Stimulated activated CD4-positive, alpha-beta T cell treated with anti-CD3 and anti-CD28 coated beads, Interleukin-15, amount 100 ng/mL, for 24 hours (primary cell): ENCODE measurements at regions not wholly inside any gene's neighbourhood (a gene's known extent, or its start where the extent isn't known, plus 50 kb on each side); places are given as distances from the start of the nearest gene placed in this dataset.

Source experiments
- DNase-seq: peaks from one replicate; pipeline ENCODE4 v3.0.0-alpha.2; 2020

GRCh38 chr5:68408345-68408871 lies 192.9 kb downstream of the PIK3R1 start:
- DNase-seq: no peak

DNA sequence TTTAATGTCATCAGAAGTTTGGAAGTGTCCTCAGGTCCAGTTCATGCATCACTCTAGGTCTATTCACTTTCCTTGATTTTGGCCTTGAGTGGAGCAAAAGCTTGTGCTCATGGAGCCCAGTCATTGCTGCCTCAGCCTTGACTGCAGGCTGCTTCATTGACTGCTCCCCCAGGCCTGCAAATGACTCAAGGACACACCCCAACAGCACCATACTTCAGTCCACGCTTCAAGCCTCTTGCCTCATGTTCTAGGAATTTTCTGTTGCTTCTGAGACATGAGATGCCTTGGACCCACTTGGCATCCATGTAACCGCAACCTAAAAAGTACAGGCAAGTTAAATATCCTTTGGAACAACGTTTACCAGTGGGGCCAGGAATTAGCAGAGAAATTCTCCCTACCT lies 193.7 kb downstream of the PIK3R1 start:
- no peak for DNase-seq

DNA sequence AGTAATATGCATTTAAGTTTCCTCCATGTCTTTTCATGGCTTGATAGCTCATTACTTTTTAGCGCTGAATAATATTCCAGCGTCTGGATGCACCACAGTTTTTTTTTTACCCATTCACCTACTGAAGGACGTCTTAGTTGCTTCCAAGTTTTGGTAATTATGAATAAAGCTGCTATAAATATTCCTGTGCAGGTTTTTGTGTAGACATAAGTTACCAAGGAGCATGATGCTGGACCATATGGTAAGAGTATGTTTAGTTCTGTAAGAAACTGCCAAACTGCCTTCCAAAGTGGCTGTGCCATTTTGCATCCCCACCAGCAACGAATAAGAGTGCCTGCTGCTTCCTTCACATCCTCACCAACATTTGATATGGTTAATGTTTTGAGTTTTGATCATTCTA lies 195.6 kb downstream of the PIK3R1 start:
- no peak for DNase-seq

- no peak for DNase-seq
Observed at GRCh38 chr5:68415177-68416085, 199.9 kb downstream of the PIK3R1 start.

DNA sequence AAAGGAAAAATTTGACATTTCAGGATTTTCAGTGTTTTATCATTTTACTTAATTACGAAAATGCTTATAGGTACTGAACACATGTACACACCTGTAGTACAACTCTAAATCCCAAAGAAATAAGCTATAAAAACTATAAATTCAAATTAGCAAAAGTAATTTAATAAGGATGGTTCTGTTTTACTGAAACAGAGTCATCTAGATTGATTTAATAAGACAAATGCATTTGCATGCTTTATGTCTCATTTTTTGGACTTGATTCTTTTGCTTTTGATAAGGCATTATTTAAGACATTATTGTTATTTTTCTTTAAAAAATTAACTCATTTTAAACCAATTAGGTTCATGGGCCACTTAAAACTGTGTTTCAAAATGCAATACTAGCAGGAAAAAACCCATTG lies 201.2 kb downstream of the PIK3R1 start:
- no peak for DNase-seq

GRCh38 chr5:68418201-68418600 lies 202.6 kb downstream of the PIK3R1 start:
- no peak for DNase-seq

- DNase-seq: no peak
Observed at GRCh38 chr5:68418680-68419079, 203.1 kb downstream of the PIK3R1 start.

DNA sequence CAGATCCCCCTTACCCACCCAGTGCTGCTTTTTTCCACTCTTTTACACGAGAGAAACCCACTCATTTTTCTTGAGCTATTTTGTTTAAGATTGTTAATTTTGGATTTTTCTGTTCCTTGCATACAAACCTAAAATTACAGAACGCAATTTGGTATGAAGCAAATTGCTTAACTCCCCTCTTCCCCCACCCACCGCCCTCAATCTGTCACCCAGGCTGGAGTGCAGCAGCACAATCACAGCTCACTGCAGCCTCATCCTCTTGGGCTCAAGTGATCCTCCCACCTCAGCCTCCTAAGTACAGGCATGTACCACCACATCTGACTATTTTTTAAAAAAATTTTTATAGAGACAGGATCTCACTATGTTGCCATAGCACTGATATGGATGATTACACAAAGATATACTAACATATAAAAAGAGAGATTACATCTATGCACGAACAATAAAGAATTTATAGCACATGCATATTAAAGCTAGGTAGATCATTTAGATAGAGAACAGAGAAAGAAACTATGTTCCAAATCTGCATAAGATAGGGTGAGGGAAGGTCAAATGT lies 203.6 kb downstream of the PIK3R1 start:
- DNase-seq: no peak

DNA sequence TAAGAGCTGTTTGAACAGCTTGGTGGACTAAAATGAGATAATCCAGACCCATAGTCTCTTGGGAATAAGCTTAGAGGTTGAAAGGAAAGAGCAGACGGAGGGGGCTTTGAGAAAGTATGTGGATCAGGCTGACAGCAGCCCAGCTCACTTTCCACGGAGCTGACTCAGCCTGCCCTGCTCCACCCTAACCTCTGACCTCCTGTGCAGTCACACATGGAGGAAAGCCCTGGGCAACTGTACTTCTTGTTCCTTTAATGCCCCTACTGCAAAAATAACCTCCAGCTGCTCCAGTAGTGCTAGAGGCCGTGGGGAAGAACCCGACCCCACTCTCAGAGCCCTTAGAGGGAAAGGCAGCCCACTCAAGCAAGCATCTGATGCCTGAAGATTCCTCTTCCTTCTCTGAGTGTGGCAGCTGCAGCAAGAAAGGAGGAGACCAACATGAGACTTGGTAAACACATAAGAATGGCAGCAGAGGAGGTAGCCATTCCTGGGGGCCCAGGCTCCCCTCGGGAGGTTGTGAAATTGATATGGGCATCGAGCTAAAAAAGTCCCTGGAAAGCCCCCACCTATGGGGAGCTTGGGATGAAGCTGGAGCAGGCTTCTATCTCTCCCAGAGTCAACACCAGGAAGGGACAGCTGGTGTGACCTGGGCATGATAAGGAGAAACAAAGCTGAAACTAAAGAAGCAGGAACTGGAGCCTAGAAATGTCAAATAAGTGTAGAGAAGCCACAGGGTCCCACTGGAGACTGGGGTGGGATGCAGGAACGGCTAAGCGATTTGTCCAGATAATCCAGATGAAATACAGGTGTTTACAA lies 204.3 kb downstream of the PIK3R1 start:
- no peak for DNase-seq

DNA sequence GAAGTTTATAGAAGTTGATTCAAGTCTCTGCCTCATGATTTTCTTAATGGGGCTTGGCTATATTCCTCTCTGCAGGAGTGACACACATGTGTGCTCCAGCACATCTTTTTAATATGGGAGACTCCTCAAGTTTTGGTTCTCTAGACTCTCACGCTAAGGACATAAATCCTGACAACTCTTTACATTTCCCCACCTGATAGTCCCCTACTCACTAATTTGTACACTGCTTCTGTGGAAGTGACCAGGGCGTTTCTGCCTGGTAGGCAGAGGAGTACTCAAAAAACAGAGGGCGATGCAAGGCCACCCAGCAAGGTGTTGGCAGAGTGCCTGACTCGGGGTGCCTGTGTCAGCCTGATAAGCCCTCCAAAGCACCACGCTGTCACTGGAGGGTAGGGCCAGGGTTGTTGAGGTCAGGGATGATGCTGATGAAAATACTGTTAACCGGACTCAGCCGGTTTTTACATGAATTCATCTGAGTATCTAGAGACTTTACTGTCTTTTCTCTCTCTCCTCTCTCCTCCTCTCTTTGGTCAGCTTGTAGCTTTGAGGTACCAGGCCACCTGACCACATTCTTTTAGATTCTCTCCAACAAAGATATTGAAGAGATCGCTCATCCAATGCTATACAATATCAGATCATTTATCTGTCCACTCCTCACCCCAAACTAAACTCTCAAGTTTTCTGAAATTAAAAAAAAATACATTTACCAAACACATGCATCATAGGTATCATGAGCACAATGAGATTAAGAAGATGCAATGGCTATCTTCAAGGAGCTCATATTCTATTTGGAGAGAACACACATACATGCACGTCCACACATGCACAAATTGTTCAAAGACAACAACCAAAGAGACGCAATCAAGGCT lies 205.2 kb downstream of the PIK3R1 start:
- no peak for DNase-seq

DNA sequence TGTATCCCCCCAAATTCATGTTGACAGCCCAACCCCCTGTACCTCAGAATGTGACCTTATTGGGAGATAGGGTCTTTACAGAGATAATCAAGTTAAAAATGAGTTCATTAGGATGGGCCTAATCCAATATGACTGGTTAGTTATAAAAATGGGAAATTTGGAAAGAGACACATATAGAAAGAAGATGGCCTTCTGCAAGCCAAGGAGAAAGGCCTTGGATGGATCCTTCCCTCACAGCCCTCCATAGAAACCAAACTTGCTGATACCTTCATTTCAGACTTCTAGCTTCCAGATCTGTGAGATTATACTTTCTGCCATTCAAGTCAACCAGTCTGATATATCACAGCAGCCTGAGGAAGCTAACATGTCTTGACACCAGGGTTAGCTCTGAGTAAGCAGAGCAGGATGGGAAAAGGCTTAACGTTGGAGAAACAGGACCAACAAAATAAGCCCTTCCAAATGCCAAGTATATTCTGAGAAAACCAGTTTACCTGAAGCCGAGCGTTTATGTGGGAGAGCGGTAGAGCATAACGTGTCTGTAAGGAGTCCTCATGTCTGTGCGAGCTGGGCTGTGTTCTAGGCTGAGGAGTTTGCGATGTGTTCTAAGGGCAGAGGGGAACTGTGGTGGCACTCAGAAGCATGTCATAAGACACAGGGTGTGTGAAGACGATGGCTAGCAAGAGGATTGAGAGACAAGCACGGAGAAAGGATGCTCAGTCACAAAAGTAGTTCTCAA lies 206.1 kb downstream of the PIK3R1 start:
- no peak for DNase-seq

DNA sequence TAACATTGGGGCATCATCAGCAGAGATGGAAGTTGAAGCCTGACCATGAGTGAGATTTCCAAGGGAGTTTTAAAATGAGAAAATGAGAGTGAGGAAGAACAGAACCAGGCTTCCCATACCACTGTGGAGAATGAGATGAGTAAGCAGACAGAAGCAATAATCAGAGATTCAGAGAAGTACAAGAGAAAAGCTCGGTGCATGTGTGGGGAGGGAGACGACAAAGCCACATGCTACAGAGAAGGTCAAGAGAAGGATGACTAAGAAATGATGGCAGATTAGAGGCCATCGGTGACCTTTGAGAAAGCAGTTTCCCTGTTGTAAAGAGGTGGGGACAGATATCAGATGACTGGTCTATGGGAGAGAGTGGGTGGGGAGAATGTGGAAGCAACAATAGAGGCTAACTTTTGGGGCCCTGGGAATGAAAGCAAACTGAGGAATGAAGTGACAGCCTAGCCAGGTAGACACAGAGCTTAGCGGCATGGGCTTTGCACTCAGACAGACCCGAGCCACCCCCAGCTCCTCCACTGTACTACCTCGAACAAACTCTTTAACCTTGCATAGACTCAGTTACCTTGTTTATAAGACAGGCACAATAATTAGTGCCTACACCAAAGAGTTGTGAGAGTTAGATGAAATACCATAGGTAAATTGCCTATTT lies 207.7 kb downstream of the PIK3R1 start:
- DNase-seq: peak; percentile 46

- DNase-seq: peak; percentile 41
Observed at GRCh38 chr5:68424799-68425537, 209.4 kb downstream of the PIK3R1 start.

GRCh38 chr5:68426586-68426985 lies 211.0 kb downstream of the PIK3R1 start:
- DNase-seq: no peak

GRCh38 chr5:68428231-68428811 lies 212.8 kb downstream of the PIK3R1 start:
- DNase-seq: no peak

DNA sequence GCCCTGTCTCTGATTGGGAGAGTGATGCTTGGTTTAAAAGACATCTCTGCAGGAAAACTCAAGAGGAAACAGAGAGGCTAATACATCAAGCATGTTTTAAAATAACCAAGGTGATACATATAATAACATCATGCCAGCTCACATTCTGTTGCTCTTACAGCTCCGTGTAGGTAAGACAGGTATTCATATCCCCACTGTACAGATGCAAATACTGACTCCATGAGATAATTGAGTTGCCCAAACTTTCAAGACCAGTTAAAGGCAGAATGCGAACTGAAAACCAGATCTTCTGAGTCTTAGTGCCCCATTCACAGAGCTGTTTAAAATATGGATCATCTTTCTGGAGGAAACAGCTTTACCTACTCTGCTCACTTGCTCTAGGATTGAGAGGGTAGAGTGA lies 214.0 kb downstream of the PIK3R1 start:
- DNase-seq: no peak

GRCh38 chr5:68430279-68430678 lies 214.7 kb downstream of the PIK3R1 start:
- DNase-seq: no peak

GRCh38 chr5:68431186-68431585 lies 215.6 kb downstream of the PIK3R1 start:
- no peak for DNase-seq

- no peak for DNase-seq
Observed at GRCh38 chr5:68431601-68432337, 216.2 kb downstream of the PIK3R1 start.
